K562 (cell line): ENCODE measurements at regions not wholly inside any gene's neighbourhood (a gene's known extent, or its start where the extent isn't known, plus 50 kb on each side); places are given as distances from the start of the nearest gene placed in this dataset.

ENCODE experiments used
- EGR1 ChIP-seq: fragments of 450-650 bp; conservative IDR thresholded peaks from 2 replicates; pipeline ENCODE4 v1.6.1; 2017; ENCODE audit warnings: mild to moderate bottlenecking
- ESRRB ChIP-seq: fragments of 250-450 bp; sonication (Bioruptor Pico); IDR thresholded peaks from 2 replicates; pipeline ENCODE4 v1.5.0; 2020; ENCODE audit warnings: mild to moderate bottlenecking, moderate library complexity, borderline replicate concordance
- HDAC3 ChIP-seq: fragments of 450-650 bp; IDR thresholded peaks from 2 replicates; pipeline ENCODE4 v1.6.1; 2018; ENCODE audit warnings: borderline replicate concordance, mild to moderate bottlenecking, moderate library complexity; ENCODE audit not compliant: partially characterized antibody
- KDM2B ChIP-seq: fragments of 250-450 bp; sonication (Bioruptor Pico); IDR thresholded peaks from 2 replicates; pipeline ENCODE4 v1.8.0; 2021; ENCODE audit warnings: mild to moderate bottlenecking, moderate library complexity
- L3MBTL2 ChIP-seq: fragments of 450-650 bp; IDR thresholded peaks from 2 replicates; pipeline ENCODE4 v1.6.1; 2016; ENCODE audit warnings: mild to moderate bottlenecking, moderate library complexity
- SETDB1 ChIP-seq: IDR thresholded peaks from one replicate; pipeline ENCODE4 v1.6.1; 2012; ENCODE audit warnings: low read length, control low read depth, inconsistent platforms
- SMC3 ChIP-seq: conservative IDR thresholded peaks from 2 replicates; pipeline ENCODE4 v1.6.1; 2011; ENCODE audit warnings: low read depth, low read length, improper control_type of control experiment; ENCODE audit not compliant: insufficient read depth
- TF ChIP-seq, protein P1 (sequence below), 2 experiments: IDR thresholded peaks in 1 of 2; conservative IDR thresholded peaks in 1 of 2; 2 replicates each; pipeline ENCODE4 v1.6.1; 2016; ENCODE audit warnings: low read depth in 2 of 2, mild to moderate bottlenecking in 1 of 2, missing compliant biosample characterization in 1 of 2, missing genetic modification characterization in 1 of 2, moderate library complexity in 1 of 2
- TF ChIP-seq, protein P2 (sequence below): fragments of 250-450 bp; sonication (Bioruptor Pico); IDR thresholded peaks from 2 replicates; pipeline ENCODE4 v1.8.0; 2021; ENCODE audit warnings: borderline replicate concordance, mild to moderate bottlenecking, moderate library complexity; ENCODE audit not compliant: poor library complexity, severe bottlenecking
- TF ChIP-seq, protein P3 (sequence below): IDR thresholded peaks from 2 replicates; pipeline ENCODE4 v1.6.1; 2016; ENCODE audit warnings: missing genetic modification characterization, missing compliant biosample characterization

DNA sequence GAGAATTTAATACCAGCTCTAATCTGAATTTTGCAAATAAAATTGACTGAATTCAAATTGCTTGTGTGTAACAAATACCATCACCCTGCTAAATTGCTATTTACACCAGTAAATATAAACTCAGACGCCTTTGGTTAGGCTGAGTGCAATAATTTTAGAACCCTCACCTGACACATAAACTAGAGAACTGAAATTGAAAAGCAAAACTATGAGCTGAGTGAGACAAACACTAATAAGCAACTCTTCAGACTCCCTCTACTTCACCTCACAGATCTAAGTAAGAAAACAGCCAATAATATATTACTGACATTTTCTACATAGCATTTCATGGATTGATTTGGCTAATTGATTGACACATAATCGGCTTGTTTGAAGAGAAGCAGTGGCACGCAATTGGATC lies 621.2 kb downstream of the REEP3 start (continued):
- TF ChIP-seq, protein P1, sequence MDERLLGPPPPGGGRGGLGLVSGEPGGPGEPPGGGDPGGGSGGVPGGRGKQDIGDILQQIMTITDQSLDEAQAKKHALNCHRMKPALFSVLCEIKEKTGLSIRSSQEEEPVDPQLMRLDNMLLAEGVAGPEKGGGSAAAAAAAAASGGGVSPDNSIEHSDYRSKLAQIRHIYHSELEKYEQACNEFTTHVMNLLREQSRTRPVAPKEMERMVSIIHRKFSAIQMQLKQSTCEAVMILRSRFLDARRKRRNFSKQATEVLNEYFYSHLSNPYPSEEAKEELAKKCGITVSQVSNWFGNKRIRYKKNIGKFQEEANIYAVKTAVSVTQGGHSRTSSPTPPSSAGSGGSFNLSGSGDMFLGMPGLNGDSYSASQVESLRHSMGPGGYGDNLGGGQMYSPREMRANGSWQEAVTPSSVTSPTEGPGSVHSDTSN (CRISPR knock-in tag; IDR thresholded peaks at IDR 0.05; ENCODE audit: low read depth): no peak
- TF ChIP-seq, protein P1 (tag; conservative IDR thresholded peaks at IDR 0.05; ENCODE audit: low read depth): no peak
- no peak for TF ChIP-seq KDM2B
- TF ChIP-seq L3MBTL2: no peak
- TF ChIP-seq, protein P2, sequence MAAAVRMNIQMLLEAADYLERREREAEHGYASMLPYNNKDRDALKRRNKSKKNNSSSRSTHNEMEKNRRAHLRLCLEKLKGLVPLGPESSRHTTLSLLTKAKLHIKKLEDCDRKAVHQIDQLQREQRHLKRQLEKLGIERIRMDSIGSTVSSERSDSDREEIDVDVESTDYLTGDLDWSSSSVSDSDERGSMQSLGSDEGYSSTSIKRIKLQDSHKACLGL: no peak
- no peak for TF ChIP-seq ESRRB (CRISPR knock-in tag)
- TF ChIP-seq SMC3: no peak
- no peak for TF ChIP-seq HDAC3
- TF ChIP-seq, protein P3, sequence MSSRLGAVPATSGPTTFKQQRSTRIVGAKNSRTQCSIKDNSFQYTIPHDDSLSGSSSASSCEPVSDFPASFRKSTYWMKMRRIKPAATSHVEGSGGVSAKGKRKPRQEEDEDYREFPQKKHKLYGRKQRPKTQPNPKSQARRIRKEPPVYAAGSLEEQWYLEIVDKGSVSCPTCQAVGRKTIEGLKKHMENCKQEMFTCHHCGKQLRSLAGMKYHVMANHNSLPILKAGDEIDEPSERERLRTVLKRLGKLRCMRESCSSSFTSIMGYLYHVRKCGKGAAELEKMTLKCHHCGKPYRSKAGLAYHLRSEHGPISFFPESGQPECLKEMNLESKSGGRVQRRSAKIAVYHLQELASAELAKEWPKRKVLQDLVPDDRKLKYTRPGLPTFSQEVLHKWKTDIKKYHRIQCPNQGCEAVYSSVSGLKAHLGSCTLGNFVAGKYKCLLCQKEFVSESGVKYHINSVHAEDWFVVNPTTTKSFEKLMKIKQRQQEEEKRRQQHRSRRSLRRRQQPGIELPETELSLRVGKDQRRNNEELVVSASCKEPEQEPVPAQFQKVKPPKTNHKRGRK: no peak
- no peak for TF ChIP-seq EGR1
- no peak for TF ChIP-seq SETDB1
- TF ChIP-seq, all 486 proteins: peak for 0
